ENCODE measurements at regions not wholly inside any gene's neighbourhood (a gene's known extent, or its start where the extent isn't known, plus 50 kb on each side); places are given as distances from the start of the nearest gene placed in this dataset.

DNA sequence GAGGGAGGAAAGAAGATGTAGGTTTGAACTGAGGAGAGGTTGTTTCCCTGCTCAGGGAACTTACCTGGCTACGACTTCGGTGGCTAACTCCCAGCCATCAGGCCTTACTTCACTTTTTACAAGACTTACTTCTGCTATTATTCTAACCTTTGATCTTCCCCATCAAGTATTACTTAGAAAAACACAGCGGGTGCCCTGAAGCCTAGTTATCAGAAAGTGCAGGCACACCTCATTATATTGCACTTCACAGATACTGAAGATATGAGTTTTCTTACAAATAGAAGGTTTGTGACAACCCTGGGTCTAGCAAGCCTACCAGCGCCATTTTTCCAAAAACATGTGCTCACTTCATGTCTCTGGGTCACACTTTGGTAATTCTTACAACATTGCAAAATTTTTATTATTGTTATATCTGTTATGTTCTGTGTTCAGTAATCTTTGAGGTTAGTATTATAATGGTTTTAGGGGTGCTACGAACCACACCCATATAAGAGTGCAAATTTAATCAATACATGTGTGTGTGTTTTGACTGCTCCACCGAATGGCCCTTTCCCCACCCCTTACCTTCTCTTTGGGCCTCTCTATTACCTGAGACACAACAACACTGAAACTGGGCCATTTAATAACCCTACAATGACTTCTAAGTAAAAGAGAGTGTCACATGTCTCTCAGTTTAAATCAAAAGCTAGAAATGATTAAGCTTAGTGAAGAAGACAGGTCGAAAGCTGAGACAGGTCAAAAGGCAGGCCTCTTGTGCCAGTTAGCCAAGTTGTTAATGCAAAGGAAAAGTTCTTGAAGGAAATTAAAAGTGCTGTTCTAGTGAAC is 2102.7 kb upstream of the WWC1 start:
- no peak for TF ChIP-seq RARB (CRISPR knock-in tag; IDR thresholded peaks at IDR 0.05)
- TF ChIP-seq, protein P1, sequence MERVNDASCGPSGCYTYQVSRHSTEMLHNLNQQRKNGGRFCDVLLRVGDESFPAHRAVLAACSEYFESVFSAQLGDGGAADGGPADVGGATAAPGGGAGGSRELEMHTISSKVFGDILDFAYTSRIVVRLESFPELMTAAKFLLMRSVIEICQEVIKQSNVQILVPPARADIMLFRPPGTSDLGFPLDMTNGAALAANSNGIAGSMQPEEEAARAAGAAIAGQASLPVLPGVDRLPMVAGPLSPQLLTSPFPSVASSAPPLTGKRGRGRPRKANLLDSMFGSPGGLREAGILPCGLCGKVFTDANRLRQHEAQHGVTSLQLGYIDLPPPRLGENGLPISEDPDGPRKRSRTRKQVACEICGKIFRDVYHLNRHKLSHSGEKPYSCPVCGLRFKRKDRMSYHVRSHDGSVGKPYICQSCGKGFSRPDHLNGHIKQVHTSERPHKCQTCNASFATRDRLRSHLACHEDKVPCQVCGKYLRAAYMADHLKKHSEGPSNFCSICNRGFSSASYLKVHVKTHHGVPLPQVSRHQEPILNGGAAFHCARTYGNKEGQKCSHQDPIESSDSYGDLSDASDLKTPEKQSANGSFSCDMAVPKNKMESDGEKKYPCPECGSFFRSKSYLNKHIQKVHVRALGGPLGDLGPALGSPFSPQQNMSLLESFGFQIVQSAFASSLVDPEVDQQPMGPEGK (CRISPR knock-in tag; IDR thresholded peaks at IDR 0.05; ENCODE audit: borderline replicate concordance) = no peak
- TF ChIP-seq ESRRG (CRISPR knock-in tag; IDR thresholded peaks at IDR 0.05) = no peak
- no peak for TF ChIP-seq ZNF565 (CRISPR knock-in tag; conservative IDR thresholded peaks at IDR 0.05; ENCODE audit: low read depth)
- no peak for TF ChIP-seq ZFP30 (CRISPR knock-in tag; IDR thresholded peaks at IDR 0.05)
- TF ChIP-seq, protein P2, sequence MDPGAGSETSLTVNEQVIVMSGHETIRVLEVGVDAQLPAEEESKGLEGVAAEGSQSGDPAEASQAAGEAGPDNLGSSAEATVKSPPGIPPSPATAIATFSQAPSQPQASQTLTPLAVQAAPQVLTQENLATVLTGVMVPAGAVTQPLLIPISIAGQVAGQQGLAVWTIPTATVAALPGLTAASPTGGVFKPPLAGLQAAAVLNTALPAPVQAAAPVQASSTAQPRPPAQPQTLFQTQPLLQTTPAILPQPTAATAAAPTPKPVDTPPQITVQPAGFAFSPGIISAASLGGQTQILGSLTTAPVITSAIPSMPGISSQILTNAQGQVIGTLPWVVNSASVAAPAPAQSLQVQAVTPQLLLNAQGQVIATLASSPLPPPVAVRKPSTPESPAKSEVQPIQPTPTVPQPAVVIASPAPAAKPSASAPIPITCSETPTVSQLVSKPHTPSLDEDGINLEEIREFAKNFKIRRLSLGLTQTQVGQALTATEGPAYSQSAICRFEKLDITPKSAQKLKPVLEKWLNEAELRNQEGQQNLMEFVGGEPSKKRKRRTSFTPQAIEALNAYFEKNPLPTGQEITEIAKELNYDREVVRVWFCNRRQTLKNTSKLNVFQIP (CRISPR knock-in tag; IDR thresholded peaks at IDR 0.05; ENCODE audit: borderline replicate concordance, low read depth) = no peak
- TF ChIP-seq, protein P3, sequence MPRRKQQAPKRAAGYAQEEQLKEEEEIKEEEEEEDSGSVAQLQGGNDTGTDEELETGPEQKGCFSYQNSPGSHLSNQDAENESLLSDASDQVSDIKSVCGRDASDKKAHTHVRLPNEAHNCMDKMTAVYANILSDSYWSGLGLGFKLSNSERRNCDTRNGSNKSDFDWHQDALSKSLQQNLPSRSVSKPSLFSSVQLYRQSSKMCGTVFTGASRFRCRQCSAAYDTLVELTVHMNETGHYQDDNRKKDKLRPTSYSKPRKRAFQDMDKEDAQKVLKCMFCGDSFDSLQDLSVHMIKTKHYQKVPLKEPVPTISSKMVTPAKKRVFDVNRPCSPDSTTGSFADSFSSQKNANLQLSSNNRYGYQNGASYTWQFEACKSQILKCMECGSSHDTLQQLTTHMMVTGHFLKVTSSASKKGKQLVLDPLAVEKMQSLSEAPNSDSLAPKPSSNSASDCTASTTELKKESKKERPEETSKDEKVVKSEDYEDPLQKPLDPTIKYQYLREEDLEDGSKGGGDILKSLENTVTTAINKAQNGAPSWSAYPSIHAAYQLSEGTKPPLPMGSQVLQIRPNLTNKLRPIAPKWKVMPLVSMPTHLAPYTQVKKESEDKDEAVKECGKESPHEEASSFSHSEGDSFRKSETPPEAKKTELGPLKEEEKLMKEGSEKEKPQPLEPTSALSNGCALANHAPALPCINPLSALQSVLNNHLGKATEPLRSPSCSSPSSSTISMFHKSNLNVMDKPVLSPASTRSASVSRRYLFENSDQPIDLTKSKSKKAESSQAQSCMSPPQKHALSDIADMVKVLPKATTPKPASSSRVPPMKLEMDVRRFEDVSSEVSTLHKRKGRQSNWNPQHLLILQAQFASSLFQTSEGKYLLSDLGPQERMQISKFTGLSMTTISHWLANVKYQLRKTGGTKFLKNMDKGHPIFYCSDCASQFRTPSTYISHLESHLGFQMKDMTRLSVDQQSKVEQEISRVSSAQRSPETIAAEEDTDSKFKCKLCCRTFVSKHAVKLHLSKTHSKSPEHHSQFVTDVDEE (CRISPR knock-in tag; IDR thresholded peaks at IDR 0.05) = no peak
- no peak for TF ChIP-seq ISL1 (CRISPR knock-in tag; IDR thresholded peaks at IDR 0.05)
- no peak for TF ChIP-seq ARNTL (CRISPR knock-in tag; IDR thresholded peaks at IDR 0.05; ENCODE audit: borderline replicate concordance, low read depth)
- TF ChIP-seq PPARA (CRISPR knock-in tag; IDR thresholded peaks at IDR 0.05; ENCODE audit: borderline replicate concordance) = no peak
- TF ChIP-seq ZNF8 (CRISPR knock-in tag; IDR thresholded peaks at IDR 0.05) = no peak
- no peak for TF ChIP-seq CSDC2 (CRISPR knock-in tag; IDR thresholded peaks at IDR 0.05)
- no peak for TF ChIP-seq OSR1 (CRISPR knock-in tag; IDR thresholded peaks at IDR 0.05)
- TF ChIP-seq BACH2 (CRISPR knock-in tag; IDR thresholded peaks at IDR 0.05; ENCODE audit: borderline replicate concordance) = no peak
- TF ChIP-seq SNAI2 (CRISPR knock-in tag; IDR thresholded peaks at IDR 0.05) = no peak

DNA sequence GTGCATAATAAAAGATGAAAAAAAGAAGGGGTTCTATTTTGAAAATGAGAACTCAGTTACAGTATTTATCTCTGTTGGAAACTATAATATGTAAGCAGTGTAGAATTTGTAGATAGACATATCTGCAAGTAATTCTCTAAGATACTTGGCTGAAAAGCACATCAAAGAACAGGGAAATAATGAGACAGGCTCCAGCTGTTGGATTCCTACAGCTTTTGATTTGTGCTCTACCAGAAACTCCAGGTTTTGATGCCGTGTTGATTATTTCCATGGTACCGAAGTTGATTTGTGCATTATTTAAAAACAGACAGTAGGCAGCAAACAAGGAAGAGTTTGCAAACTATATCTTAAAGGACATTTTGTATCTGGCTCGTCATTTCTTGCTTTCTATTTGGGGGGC is 2098.7 kb upstream of the WWC1 start:
- TF ChIP-seq ZFP3 (CRISPR knock-in tag; IDR thresholded peaks at IDR 0.05) = no peak
- TF ChIP-seq, protein P3 (CRISPR knock-in tag; IDR thresholded peaks at IDR 0.05) = no peak
- TF ChIP-seq, protein P4, sequence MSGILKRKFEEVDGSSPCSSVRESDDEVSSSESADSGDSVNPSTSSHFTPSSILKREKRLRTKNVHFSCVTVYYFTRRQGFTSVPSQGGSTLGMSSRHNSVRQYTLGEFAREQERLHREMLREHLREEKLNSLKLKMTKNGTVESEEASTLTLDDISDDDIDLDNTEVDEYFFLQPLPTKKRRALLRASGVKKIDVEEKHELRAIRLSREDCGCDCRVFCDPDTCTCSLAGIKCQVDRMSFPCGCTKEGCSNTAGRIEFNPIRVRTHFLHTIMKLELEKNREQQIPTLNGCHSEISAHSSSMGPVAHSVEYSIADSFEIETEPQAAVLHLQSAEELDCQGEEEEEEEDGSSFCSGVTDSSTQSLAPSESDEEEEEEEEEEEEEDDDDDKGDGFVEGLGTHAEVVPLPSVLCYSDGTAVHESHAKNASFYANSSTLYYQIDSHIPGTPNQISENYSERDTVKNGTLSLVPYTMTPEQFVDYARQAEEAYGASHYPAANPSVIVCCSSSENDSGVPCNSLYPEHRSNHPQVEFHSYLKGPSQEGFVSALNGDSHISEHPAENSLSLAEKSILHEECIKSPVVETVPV (CRISPR knock-in tag; IDR thresholded peaks at IDR 0.05) = no peak
- no peak for TF ChIP-seq PPARA (CRISPR knock-in tag; IDR thresholded peaks at IDR 0.05; ENCODE audit: borderline replicate concordance)
- TF ChIP-seq, protein P5, sequence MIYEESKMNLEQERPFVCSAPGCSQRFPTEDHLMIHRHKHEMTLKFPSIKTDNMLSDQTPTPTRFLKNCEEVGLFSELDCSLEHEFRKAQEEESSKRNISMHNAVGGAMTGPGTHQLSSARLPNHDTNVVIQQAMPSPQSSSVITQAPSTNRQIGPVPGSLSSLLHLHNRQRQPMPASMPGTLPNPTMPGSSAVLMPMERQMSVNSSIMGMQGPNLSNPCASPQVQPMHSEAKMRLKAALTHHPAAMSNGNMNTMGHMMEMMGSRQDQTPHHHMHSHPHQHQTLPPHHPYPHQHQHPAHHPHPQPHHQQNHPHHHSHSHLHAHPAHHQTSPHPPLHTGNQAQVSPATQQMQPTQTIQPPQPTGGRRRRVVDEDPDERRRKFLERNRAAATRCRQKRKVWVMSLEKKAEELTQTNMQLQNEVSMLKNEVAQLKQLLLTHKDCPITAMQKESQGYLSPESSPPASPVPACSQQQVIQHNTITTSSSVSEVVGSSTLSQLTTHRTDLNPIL (CRISPR knock-in tag; IDR thresholded peaks at IDR 0.05; ENCODE audit: low read depth) = no peak
- TF ChIP-seq, protein P1 (CRISPR knock-in tag; IDR thresholded peaks at IDR 0.05; ENCODE audit: borderline replicate concordance) = no peak
- TF ChIP-seq ZNF8 (CRISPR knock-in tag; IDR thresholded peaks at IDR 0.05) = no peak
- TF ChIP-seq ZFP30 (CRISPR knock-in tag; IDR thresholded peaks at IDR 0.05) = no peak
- TF ChIP-seq TCF4 (CRISPR knock-in tag; IDR thresholded peaks at IDR 0.05; ENCODE audit: borderline replicate concordance) = no peak
- TF ChIP-seq, protein P2 (CRISPR knock-in tag; IDR thresholded peaks at IDR 0.05; ENCODE audit: borderline replicate concordance, low read depth) = no peak
- TF ChIP-seq ZNF565 (CRISPR knock-in tag; conservative IDR thresholded peaks at IDR 0.05; ENCODE audit: low read depth) = no peak
- ATAC-seq = no peak

More for the DNA sequence above, 2102.7 kb upstream of the WWC1 start:
- no peak for ATAC-seq

All from SK-N-SH treated with all-trans-retinoic acid at 6 μM for 48 hours (cell line).